ENCODE measurements at regions not wholly inside any gene's neighbourhood (a gene's known extent, or its start where the extent isn't known, plus 50 kb on each side); places are given as distances from the start of the nearest gene placed in this dataset.
A peak's percentile ranks its signal among the peaks of the same experiment; 100 is the strongest.

DNA sequence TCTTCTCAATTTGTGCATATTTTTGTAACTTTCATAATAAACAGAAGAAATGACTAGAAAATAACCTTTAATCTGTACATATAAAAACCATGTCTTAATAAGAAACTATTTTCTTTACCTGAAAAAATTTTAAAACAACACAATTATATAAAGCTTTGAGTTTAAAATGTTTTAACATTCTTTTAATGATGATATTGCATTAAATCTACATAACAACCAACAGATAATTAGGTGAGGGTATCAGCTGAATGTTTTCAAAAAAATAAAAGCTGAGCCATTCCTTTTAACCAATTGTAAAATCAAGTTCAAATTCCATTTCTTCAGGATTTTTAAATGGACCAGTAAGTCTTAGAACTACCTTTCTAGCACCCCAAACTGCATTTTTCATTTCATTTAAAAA, 1185.0 kb upstream of the CITED2 start:
- Histone ChIP-seq H3K27ac (ENCODE audit: low read depth, low read length) (no peak overlapping the region), H3K9ac (ENCODE audit: low read length) (no peak overlapping the region), H3K4me1 (ENCODE audit: control insufficient read depth, insufficient read depth, low read length) (no peaks in the 10 kb centered on the region), H3K9me3 (ENCODE audit: control insufficient read depth, insufficient read depth, low read depth, low read length) (no peaks in the 10 kb centered on the region), H3K36me3 (ENCODE audit: control insufficient read depth, insufficient read depth, low read length) (no peaks in the 10 kb centered on the region), H3K27me3 (ENCODE audit: control insufficient read depth, insufficient read depth, low read length) (no peaks in the 10 kb centered on the region), H3K4me3 (ENCODE audit: low read depth, low read length) (no peak overlapping the region)

DNA sequence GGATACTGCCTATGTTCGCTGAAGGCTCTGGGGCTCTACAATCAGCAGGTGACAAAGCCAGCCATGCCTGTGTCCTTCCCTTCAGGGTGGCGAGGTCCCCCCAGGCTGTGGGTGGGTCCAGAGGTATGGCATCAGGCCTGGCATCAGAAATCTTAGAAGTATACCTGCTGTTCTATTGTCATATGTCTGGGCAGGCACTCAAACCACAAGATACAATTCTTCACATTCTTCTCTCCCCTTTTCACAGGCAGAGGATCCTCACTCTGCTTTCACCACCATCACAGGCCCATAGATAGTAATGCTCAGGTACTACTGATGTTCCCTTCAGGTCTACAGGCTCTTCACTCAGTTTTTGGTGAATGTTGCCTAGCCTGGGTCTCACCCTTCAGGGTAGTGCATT, 1180.0 kb upstream of the CITED2 start:
- Histone ChIP-seq H3K27ac (ENCODE audit: low read depth, low read length) (no peak overlapping the region), H3K27me3 (ENCODE audit: control insufficient read depth, insufficient read depth, low read length) (no peaks in the 10 kb centered on the region)

DNA sequence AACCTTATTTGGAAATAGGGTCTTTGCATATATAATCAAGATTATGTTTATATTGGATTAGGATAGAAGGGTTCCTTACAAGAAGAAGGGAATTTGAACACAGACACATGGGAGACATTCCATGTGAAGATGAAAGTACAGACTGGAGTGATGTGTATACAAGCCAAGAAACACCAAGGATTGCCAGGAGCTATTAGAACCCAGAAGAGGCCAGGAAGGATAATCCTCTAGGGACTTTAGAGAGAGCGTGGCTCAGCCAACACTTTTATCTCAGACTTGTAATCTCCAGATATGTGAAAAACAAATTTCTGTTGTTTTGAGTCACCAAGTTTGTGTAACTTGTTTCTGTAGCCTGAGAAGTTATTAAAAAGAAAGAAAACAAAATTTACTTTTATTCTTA, 1173.9 kb upstream of the CITED2 start:
- Histone ChIP-seq H3K36me3 (ENCODE audit: control insufficient read depth, insufficient read depth, low read length) (no peaks in the 10 kb centered on the region), H3K4me3 (ENCODE audit: low read depth, low read length) (no peak overlapping the region), H3K4me1 (ENCODE audit: control insufficient read depth, insufficient read depth, low read length) (no peaks in the 10 kb centered on the region), H3K27me3 (ENCODE audit: control insufficient read depth, insufficient read depth, low read length) (no peaks in the 10 kb centered on the region), H3K27ac (ENCODE audit: low read depth, low read length) (no peak overlapping the region), H3K9me3 (ENCODE audit: control insufficient read depth, insufficient read depth, low read depth, low read length) (no peaks in the 10 kb centered on the region), H3K9ac (ENCODE audit: low read length) (no peak overlapping the region)

More for the DNA sequence above, 1180.0 kb upstream of the CITED2 start:
- Histone ChIP-seq H3K9me3 (ENCODE audit: control insufficient read depth, insufficient read depth, low read depth, low read length) (no peaks in the 10 kb centered on the region), H3K9ac (ENCODE audit: low read length) (no peak overlapping the region), H3K4me3 (ENCODE audit: low read depth, low read length) (no peak overlapping the region), H3K4me1 (ENCODE audit: control insufficient read depth, insufficient read depth, low read length) (no peaks in the 10 kb centered on the region), H3K36me3 (ENCODE audit: control insufficient read depth, insufficient read depth, low read length) (no peaks in the 10 kb centered on the region)

DNA sequence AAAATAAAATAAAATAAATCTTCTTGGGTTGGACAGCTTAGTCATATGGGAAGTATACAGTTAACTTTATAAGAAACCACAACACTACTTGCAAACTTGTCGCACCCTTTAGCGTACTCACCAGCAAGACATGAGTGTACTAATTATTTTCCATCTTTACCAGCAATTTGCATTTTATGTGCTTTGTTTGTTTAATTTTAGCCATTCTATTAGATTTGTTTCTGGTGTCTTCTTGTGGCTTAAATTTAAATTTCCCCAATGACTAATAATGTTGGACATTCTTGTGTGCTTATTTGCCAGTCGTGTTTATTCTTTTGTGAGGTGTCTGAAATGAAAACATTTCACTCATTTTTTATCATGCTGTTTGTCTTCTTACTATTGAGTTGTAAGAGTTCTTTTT, 1172.2 kb upstream of the CITED2 start:
- no peaks in the 10 kb centered on the region for H3K36me3 ChIP-seq (ENCODE audit: control insufficient read depth, insufficient read depth, low read length)
- no peaks in the 10 kb centered on the region for H3K9me3 ChIP-seq (ENCODE audit: control insufficient read depth, insufficient read depth, low read depth, low read length)
- H3K4me3 ChIP-seq (ENCODE audit: low read depth, low read length): no peak overlapping the region
- no peaks in the 10 kb centered on the region for H3K27me3 ChIP-seq (ENCODE audit: control insufficient read depth, insufficient read depth, low read length)
- H3K27ac ChIP-seq (ENCODE audit: low read depth, low read length): no peak overlapping the region
- no peaks in the 10 kb centered on the region for H3K4me1 ChIP-seq (ENCODE audit: control insufficient read depth, insufficient read depth, low read length)
- H3K9ac ChIP-seq (ENCODE audit: low read length): no peak overlapping the region

DNA sequence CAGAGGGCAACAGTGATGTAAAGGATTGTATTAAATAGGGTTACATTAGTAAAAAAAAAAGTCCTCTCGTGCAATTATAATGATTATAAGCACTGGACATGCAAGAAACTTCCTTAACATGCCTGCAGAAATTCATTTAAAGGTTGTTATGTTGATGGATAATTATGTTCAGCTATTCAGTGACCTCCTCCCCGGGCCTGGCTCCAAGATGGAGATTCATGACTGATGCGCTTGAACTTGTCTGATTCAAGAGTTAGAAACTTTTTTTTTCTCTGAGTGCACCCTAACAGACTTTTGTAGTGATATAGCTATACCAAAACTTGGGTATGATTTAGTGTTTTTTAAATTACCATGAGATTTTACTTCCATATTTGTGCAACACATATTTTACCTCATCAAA, 1170.0 kb upstream of the CITED2 start:
- Histone ChIP-seq H3K4me3 (ENCODE audit: low read depth, low read length) (no peak overlapping the region), H3K27me3 (ENCODE audit: control insufficient read depth, insufficient read depth, low read length) (no peaks in the 10 kb centered on the region), H3K27ac (ENCODE audit: low read depth, low read length) (no peak overlapping the region), H3K9ac (ENCODE audit: low read length) (no peak overlapping the region), H3K4me1 (ENCODE audit: control insufficient read depth, insufficient read depth, low read length) (no peaks in the 10 kb centered on the region), H3K9me3 (ENCODE audit: control insufficient read depth, insufficient read depth, low read depth, low read length) (no peaks in the 10 kb centered on the region), H3K36me3 (ENCODE audit: control insufficient read depth, insufficient read depth, low read length) (no peaks in the 10 kb centered on the region)

DNA sequence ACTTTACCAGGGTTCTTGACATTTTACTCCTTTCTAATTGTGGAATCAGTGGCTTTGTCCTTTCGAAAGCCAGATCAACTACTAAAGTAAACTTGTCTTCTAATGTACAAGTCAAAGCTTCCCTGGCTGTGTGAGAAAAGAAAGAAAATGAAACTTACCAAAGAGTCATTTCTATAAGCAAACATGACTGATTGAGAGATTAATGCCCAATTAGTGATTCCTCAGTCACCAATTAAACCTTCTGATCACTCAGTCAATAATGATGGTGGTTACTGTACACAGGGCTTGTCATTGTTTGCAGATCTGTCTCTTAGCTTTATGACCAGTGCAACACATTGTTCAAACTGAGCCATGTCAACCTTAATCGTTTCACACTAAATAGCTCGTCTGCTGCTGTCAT, 1168.4 kb upstream of the CITED2 start:
- no peak overlapping the region for H3K9ac ChIP-seq (ENCODE audit: low read length)
- H3K36me3 ChIP-seq (ENCODE audit: control insufficient read depth, insufficient read depth, low read length): no peaks in the 10 kb centered on the region
- no peaks in the 10 kb centered on the region for H3K9me3 ChIP-seq (ENCODE audit: control insufficient read depth, insufficient read depth, low read depth, low read length)
- H3K4me1 ChIP-seq (ENCODE audit: control insufficient read depth, insufficient read depth, low read length): peaks cover 12% of the 10 kb centered on the region
- no peak overlapping the region for H3K4me3 ChIP-seq (ENCODE audit: low read depth, low read length)
- no peaks in the 10 kb centered on the region for H3K27me3 ChIP-seq (ENCODE audit: control insufficient read depth, insufficient read depth, low read length)
- no peak overlapping the region for H3K27ac ChIP-seq (ENCODE audit: low read depth, low read length)

DNA sequence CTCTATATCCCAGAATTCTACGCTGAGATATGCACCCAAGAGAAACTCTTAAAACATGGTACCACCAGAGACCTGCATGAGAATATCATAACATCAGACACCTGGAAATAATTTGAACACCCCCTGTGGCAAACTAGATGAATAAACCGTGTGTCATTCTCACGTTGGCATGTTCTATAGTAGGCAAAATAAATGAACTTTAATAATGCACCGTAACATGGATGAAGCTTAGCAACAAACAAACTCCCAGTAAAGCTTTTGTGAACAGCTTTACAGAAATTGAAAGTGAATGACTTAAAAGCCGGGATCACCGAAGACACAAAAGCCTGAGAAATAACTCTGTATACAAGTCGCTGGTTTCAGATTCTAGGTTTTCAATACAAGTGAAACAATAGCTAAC, 1166.8 kb upstream of the CITED2 start:
- Histone ChIP-seq H3K4me3 (ENCODE audit: low read depth, low read length) (no peak overlapping the region), H3K4me1 (ENCODE audit: control insufficient read depth, insufficient read depth, low read length) (peaks cover 20% of the 10 kb centered on the region), H3K27me3 (ENCODE audit: control insufficient read depth, insufficient read depth, low read length) (no peaks in the 10 kb centered on the region), H3K36me3 (ENCODE audit: control insufficient read depth, insufficient read depth, low read length) (no peaks in the 10 kb centered on the region), H3K27ac (ENCODE audit: low read depth, low read length) (no peak overlapping the region), H3K9ac (ENCODE audit: low read length) (no peak overlapping the region), H3K9me3 (ENCODE audit: control insufficient read depth, insufficient read depth, low read depth, low read length) (peaks cover 2% of the 10 kb centered on the region; the same call in 1 of the 2 replicates)

DNA sequence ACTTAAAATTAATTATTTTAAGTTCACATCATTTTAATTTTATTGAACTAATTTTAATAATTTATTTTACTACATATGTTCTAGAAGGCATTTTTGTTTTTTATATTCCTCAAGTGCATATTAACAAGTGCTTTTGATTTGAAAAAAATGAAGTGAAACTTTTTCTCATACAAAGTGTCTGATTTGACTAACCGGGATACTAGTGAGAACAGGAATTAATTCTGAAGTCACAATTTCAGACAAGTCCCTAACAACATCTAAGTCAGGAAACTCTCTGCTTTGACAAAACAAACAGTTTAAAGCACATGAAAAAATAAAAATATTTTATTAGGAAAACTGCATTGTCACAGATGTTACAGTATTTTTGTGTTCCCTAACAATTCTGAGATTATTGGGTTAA, 1166.3 kb upstream of the CITED2 start:
- H3K27me3 ChIP-seq (ENCODE audit: control insufficient read depth, insufficient read depth, low read length): no peaks in the 10 kb centered on the region
- peaks cover 3% of the 10 kb centered on the region; the same call in 1 of the 2 replicates for H3K9me3 ChIP-seq (ENCODE audit: control insufficient read depth, insufficient read depth, low read depth, low read length)
- no peak overlapping the region for H3K27ac ChIP-seq (ENCODE audit: low read depth, low read length)
- H3K4me1 ChIP-seq (ENCODE audit: control insufficient read depth, insufficient read depth, low read length): peaks cover 20% of the 10 kb centered on the region
- no peaks in the 10 kb centered on the region for H3K36me3 ChIP-seq (ENCODE audit: control insufficient read depth, insufficient read depth, low read length)
- no peak overlapping the region for H3K4me3 ChIP-seq (ENCODE audit: low read depth, low read length)
- no peak overlapping the region for H3K9ac ChIP-seq (ENCODE audit: low read length)

DNA sequence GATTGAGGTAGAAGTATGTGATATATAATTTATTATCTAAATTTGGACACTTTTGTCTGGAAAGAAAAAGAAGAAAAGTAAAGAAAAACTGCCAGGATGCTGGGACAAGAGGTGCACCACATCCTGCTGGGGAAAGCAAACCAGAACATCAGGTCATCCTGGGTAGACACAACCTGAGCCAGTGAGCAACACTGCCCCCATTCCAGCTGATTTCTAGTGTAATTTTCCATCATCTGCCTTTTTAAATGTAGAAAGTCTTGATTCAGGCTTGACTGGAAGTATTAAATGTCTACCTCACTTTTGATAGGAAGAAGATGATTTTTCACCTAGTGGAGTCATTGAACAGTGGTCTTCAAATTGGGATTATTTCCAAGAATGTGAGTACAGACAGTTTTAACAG, 1164.5 kb upstream of the CITED2 start:
- no peaks in the 10 kb centered on the region for H3K27me3 ChIP-seq (ENCODE audit: control insufficient read depth, insufficient read depth, low read length)
- H3K36me3 ChIP-seq (ENCODE audit: control insufficient read depth, insufficient read depth, low read length): no peaks in the 10 kb centered on the region
- H3K4me3 ChIP-seq (ENCODE audit: low read depth, low read length): no peak overlapping the region
- peaks cover 17% of the 10 kb centered on the region for H3K9me3 ChIP-seq (ENCODE audit: control insufficient read depth, insufficient read depth, low read depth, low read length)
- peak overlapping the region; percentile 88; the same call in 1 of the 2 replicates for H3K27ac ChIP-seq (ENCODE audit: low read depth, low read length)
- peaks cover 20% of the 10 kb centered on the region for H3K4me1 ChIP-seq (ENCODE audit: control insufficient read depth, insufficient read depth, low read length)
- H3K9ac ChIP-seq (ENCODE audit: low read length): no peak overlapping the region

DNA sequence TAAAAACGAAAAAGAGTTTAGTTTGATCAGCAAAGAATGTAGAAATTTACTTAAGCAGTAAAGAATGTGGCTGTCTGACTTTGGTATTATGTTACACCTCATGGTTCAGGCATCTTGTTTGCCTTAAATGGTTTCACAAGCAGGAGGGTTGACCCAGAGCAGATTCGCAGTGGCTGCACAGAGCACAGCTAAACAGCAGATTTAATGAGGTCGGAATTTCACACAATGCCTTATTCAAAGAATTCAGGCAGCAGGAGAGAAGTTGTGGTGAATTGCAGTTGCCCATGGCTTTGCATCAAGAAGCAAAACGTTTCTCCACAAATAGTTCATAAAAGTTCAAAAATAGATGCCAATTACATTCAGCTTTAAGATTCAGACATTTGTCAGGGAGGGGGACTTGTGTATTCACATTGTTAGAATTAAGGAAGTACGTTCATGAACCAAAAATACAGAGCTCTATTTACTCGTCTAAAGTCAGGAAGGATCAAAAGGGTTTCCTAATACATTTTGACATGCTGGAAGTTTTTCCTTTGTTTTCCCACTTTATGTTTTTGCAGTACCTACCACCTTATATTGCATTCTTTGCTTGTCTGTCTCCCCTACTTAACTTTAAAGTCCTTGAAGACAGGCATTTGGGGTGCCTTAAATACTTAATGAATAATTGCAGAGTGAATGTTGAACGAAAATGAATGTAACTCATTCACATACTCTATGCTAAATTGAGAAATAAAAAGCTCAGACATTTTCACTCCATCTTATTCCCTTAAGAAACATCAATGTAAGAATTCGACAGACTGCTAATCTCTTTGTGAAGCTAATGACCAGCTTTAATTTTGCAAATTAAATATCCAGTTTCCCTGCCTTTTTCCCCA, 1163.6 kb upstream of the CITED2 start:
- H3K4me3 ChIP-seq (ENCODE audit: low read depth, low read length): no peak overlapping the region
- peak overlapping the region; percentile 88 for H3K27ac ChIP-seq (ENCODE audit: low read depth, low read length)
- peak overlapping the region; percentile 74 for H3K9ac ChIP-seq (ENCODE audit: low read length)
- H3K4me1 ChIP-seq (ENCODE audit: control insufficient read depth, insufficient read depth, low read length): peaks cover 20% of the 10 kb centered on the region
- peaks cover 18% of the 10 kb centered on the region for H3K9me3 ChIP-seq (ENCODE audit: control insufficient read depth, insufficient read depth, low read depth, low read length)
- H3K36me3 ChIP-seq (ENCODE audit: control insufficient read depth, insufficient read depth, low read length): no peaks in the 10 kb centered on the region
- H3K27me3 ChIP-seq (ENCODE audit: control insufficient read depth, insufficient read depth, low read length): no peaks in the 10 kb centered on the region

DNA sequence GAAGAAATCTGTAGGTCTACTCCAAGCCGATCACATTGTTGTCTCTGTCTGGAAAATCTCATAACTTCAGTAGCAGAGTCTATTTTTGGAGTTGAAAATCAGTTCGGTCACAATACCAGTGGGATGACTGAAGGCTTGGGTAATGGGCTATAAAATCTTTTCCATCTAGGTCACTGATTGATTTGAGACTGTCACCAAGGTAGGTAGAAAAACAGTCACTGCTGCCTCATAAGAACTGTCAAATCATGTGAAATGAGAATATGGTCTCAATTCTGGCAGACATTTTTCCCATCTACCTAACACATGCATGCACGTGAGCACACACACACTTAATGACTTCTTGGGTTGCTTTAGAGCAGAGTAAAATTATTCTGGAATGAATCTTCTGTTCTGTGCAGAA, 1162.8 kb upstream of the CITED2 start:
- H3K27ac ChIP-seq (ENCODE audit: low read depth, low read length): peak overlapping the region; percentile 88
- peaks cover 21% of the 10 kb centered on the region for H3K9me3 ChIP-seq (ENCODE audit: control insufficient read depth, insufficient read depth, low read depth, low read length)
- no peaks in the 10 kb centered on the region for H3K36me3 ChIP-seq (ENCODE audit: control insufficient read depth, insufficient read depth, low read length)
- H3K4me3 ChIP-seq (ENCODE audit: low read depth, low read length): no peak overlapping the region
- H3K9ac ChIP-seq (ENCODE audit: low read length): peak overlapping the region; percentile 74
- H3K4me1 ChIP-seq (ENCODE audit: control insufficient read depth, insufficient read depth, low read length): peaks cover 20% of the 10 kb centered on the region
- no peaks in the 10 kb centered on the region for H3K27me3 ChIP-seq (ENCODE audit: control insufficient read depth, insufficient read depth, low read length)
